HEK293 (cell line): ENCODE measurements at regions not wholly inside any gene's neighbourhood (a gene's known extent, or its start where the extent isn't known, plus 50 kb on each side); places are given as distances from the start of the nearest gene placed in this dataset.

Source experiments
- CTCF ChIA-PET: fragments of 350-600 bp; formaldehyde crosslinking; extraction: SDS; loops from one replicate; lab custom pipeline; 2021; ENCODE audit warnings: antibody characterized with exemption; lab: Yijun Ruan, JAX
- POLR2A ChIA-PET: fragments of 300-600 bp; formaldehyde crosslinking; extraction: SDS; loops from one replicate; lab custom pipeline; 2020; ENCODE audit warnings: antibody characterized with exemption, inconsistent platforms; lab: Yijun Ruan, JAX
- H3K27ac ChIP-seq: fragments of 200-500 bp; sonication (Bioruptor generic); 2 replicates; pipeline ENCODE4 v1.5.1; 2014; ENCODE audit warnings: low read depth, low read length, control low read depth, inconsistent platforms; ENCODE audit errors: extremely low read depth
- H3K36me3 ChIP-seq, 2 experiments: fragments of 200-500 bp in 1 of 2; sonication (Bioruptor generic) in 1 of 2; 1 replicate in 1 of 2; 2 replicates in 1 of 2; pipeline ENCODE4 v1.5.1; 2014 to 2017; ENCODE audit warnings: inconsistent platforms in 2 of 2, low read length in 2 of 2; ENCODE audit not compliant: control insufficient read depth in 2 of 2, insufficient read depth in 1 of 2
- H3K4me1 ChIP-seq: fragments of 200-500 bp; sonication (Bioruptor generic); 2 replicates; pipeline ENCODE4 v1.5.1; 2014; ENCODE audit warnings: mild to moderate bottlenecking, low read length, inconsistent platforms; ENCODE audit not compliant: control insufficient read depth, insufficient read depth
- H3K4me3 ChIP-seq: 2 replicates; pipeline ENCODE4 v1.5.1; 2011; ENCODE audit warnings: low read depth, mild to moderate bottlenecking, control low read depth, low read length, moderate library complexity
- H3K9me3 ChIP-seq: fragments of 200-500 bp; sonication (Bioruptor generic); 2 replicates; pipeline ENCODE4 v1.5.1; 2014; ENCODE audit warnings: low read depth, low read length, inconsistent platforms; ENCODE audit not compliant: control insufficient read depth, insufficient read depth
- EGR2 ChIP-seq: fragments of 450-650 bp; formaldehyde crosslinking; IDR thresholded peaks from 2 replicates; pipeline ENCODE4 v1.5.1; 2016; ENCODE audit warnings: low read depth, missing biosample characterization, missing genetic modification characterization
- FEZF1 ChIP-seq: fragments of 450-650 bp; formaldehyde crosslinking; IDR thresholded peaks from 2 replicates; pipeline ENCODE4 v1.5.1; 2016; ENCODE audit warnings: missing biosample characterization, missing genetic modification characterization
- GLIS1 ChIP-seq: fragments of 450-650 bp; formaldehyde crosslinking; IDR thresholded peaks from 2 replicates; pipeline ENCODE4 v1.5.1; 2016; ENCODE audit warnings: missing biosample characterization, missing genetic modification characterization
- KLF1 ChIP-seq: fragments of 450-650 bp; formaldehyde crosslinking; IDR thresholded peaks from 2 replicates; pipeline ENCODE4 v1.5.1; 2016; ENCODE audit warnings: missing biosample characterization, missing genetic modification characterization
- KLF10 ChIP-seq: fragments of 450-650 bp; IDR thresholded peaks from 2 replicates; pipeline ENCODE4 v1.5.1; 2018; ENCODE audit warnings: missing biosample characterization, mild to moderate bottlenecking, missing genetic modification characterization
- RBAK ChIP-seq: fragments of 450-650 bp; formaldehyde crosslinking; IDR thresholded peaks from 2 replicates; pipeline ENCODE4 v1.5.1; 2016; ENCODE audit warnings: missing biosample characterization, missing genetic modification characterization
- SCRT2 ChIP-seq: fragments of 450-650 bp; formaldehyde crosslinking; IDR thresholded peaks from 2 replicates; pipeline ENCODE4 v1.5.1; 2016; ENCODE audit warnings: missing biosample characterization, missing genetic modification characterization
- WT1 ChIP-seq: fragments of 450-650 bp; formaldehyde crosslinking; IDR thresholded peaks from 2 replicates; pipeline ENCODE4 v1.5.1; 2016; ENCODE audit warnings: missing biosample characterization, missing genetic modification characterization
- YY2 ChIP-seq: fragments of 450-650 bp; formaldehyde crosslinking; IDR thresholded peaks from 2 replicates; pipeline ENCODE4 v1.5.1; 2016; ENCODE audit warnings: missing biosample characterization, missing genetic modification characterization
- ZFHX2 ChIP-seq: fragments of 450-650 bp; formaldehyde crosslinking; conservative IDR thresholded peaks from 2 replicates; pipeline ENCODE4 v1.5.1; 2016; ENCODE audit warnings: missing biosample characterization, missing genetic modification characterization
- ZNF169 ChIP-seq: fragments of 450-650 bp; formaldehyde crosslinking; IDR thresholded peaks from 2 replicates; pipeline ENCODE4 v1.5.1; 2016; ENCODE audit warnings: missing biosample characterization, missing genetic modification characterization
- ZNF19 ChIP-seq: fragments of 450-650 bp; formaldehyde crosslinking; IDR thresholded peaks from 2 replicates; pipeline ENCODE4; 2016; ENCODE audit warnings: missing biosample characterization, missing genetic modification characterization, low read depth
- ZNF214 ChIP-seq: fragments of 450-650 bp; formaldehyde crosslinking; IDR thresholded peaks from 2 replicates; pipeline ENCODE4 v1.5.1; 2017; ENCODE audit warnings: missing biosample characterization, mild to moderate bottlenecking, missing genetic modification characterization, borderline replicate concordance
- ZNF24 ChIP-seq: fragments of 450-650 bp; formaldehyde crosslinking; IDR thresholded peaks from 2 replicates; pipeline ENCODE4 v1.5.1; 2016; ENCODE audit warnings: missing biosample characterization, missing genetic modification characterization
- ZNF324 ChIP-seq: fragments of 450-650 bp; formaldehyde crosslinking; IDR thresholded peaks from 2 replicates; pipeline ENCODE4 v1.5.1; 2016; ENCODE audit warnings: missing biosample characterization, missing genetic modification characterization
- ZNF350 ChIP-seq: fragments of 450-650 bp; formaldehyde crosslinking; IDR thresholded peaks from 2 replicates; pipeline ENCODE4 v1.5.0; 2017; ENCODE audit warnings: missing biosample characterization, mild to moderate bottlenecking, missing genetic modification characterization
- ZNF354C ChIP-seq: fragments of 450-650 bp; formaldehyde crosslinking; IDR thresholded peaks from 2 replicates; pipeline ENCODE4 v1.5.1; 2016; ENCODE audit warnings: missing biosample characterization, missing genetic modification characterization, low read depth, borderline replicate concordance
- ZNF529 ChIP-seq: fragments of 450-650 bp; formaldehyde crosslinking; IDR thresholded peaks from 2 replicates; pipeline ENCODE4 v1.5.1; 2017; ENCODE audit warnings: missing genetic modification characterization, missing biosample characterization; ENCODE audit not compliant: insufficient replicate concordance
- ZNF530 ChIP-seq: fragments of 450-650 bp; formaldehyde crosslinking; IDR thresholded peaks from 2 replicates; pipeline ENCODE4 v1.5.1; 2016; ENCODE audit warnings: low read depth, missing biosample characterization, missing genetic modification characterization
- ZNF555 ChIP-seq: fragments of 450-650 bp; formaldehyde crosslinking; conservative IDR thresholded peaks from 2 replicates; pipeline ENCODE4 v1.5.1; 2017; ENCODE audit warnings: missing biosample characterization, mild to moderate bottlenecking, missing genetic modification characterization, inconsistent platforms
- ZNF776 ChIP-seq: fragments of 450-650 bp; formaldehyde crosslinking; IDR thresholded peaks from 2 replicates; pipeline ENCODE4 v1.5.0; 2017; ENCODE audit warnings: missing biosample characterization, missing genetic modification characterization, borderline replicate concordance
- ZSCAN16 ChIP-seq: fragments of 450-650 bp; formaldehyde crosslinking; IDR thresholded peaks from 2 replicates; pipeline ENCODE4 v1.5.1; 2016; ENCODE audit warnings: missing biosample characterization, missing genetic modification characterization
- TF ChIP-seq, protein P1 (sequence below): fragments of 450-650 bp; formaldehyde crosslinking; IDR thresholded peaks from 2 replicates; pipeline ENCODE4 v1.5.1; 2016; ENCODE audit warnings: missing biosample characterization, missing genetic modification characterization
- TF ChIP-seq, protein P2 (sequence below): fragments of 450-650 bp; formaldehyde crosslinking; IDR thresholded peaks from 2 replicates; pipeline ENCODE4 v1.5.1; 2017; ENCODE audit warnings: missing biosample characterization, missing genetic modification characterization
- TF ChIP-seq, protein P3 (sequence below): fragments of 450-650 bp; formaldehyde crosslinking; IDR thresholded peaks from 2 replicates; pipeline ENCODE4; 2016; ENCODE audit warnings: missing biosample characterization, missing genetic modification characterization
- TF ChIP-seq, protein P4 (sequence below): fragments of 450-650 bp; formaldehyde crosslinking; IDR thresholded peaks from 2 replicates; pipeline ENCODE4 v1.5.1; 2017; ENCODE audit warnings: missing biosample characterization, missing genetic modification characterization
- TF ChIP-seq, protein P5 (sequence below): fragments of 450-650 bp; formaldehyde crosslinking; IDR thresholded peaks from 2 replicates; pipeline ENCODE4 v1.5.1; 2016; ENCODE audit warnings: missing biosample characterization, missing genetic modification characterization
- TF ChIP-seq, protein P6 (sequence below): fragments of 450-650 bp; formaldehyde crosslinking; IDR thresholded peaks from 2 replicates; pipeline ENCODE4 v1.5.1; 2016; ENCODE audit warnings: missing biosample characterization, missing genetic modification characterization

DNA sequence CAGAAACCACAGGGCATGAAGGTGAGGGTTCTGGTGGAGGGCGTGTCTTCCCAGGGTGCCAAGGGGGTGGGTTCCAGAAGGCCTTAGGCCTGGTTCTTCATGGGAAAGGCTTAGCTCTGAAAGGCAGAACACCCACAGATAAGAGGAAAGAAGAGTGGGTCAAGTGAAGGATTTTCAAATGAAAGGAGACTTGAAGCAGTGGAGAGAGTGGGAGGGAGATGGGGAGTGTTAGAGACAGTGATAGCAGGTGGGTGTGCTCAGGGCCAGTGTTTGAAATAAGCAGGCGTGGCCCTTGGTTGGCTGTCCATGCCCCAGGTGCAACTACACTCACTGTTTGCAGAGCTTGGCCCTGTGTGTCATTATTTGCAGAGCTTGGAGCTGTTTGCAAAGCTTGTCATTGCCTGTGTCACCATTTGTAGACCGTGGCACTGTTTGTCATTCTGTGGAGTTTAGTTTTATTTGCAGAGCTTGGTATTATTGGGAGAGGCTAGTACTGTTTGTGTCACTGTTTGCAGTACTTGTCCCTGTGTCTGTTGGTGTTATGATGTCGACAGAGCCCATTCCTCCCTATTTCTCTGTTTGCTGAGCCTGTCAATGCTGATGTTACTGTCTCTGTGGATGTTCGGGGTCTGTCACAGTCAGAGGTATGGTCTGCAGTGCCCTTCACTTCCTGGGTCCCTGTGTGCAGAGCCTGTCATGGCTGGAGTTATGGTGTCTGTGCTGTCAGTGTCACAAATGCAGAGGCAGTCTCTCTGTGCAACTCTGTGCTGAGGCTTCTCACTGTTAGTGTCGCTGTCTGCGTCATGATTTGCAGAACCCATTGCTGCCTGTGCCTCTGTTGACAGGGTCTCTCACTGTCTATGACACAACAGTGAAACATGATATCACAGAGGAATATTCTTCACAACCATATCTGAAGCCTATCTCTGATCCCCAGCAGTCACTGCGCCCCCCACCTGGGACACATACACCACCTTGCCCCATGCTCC is 127.7 kb upstream of the LRFN2 start:
- POLR2A ChIA-PET = no interaction called here
- CTCF ChIA-PET = interaction anchor here (0.7 to 1.3 kb wide), 2 partner anchors 9 to 113 kb away, joined by 3 to 5 read pairs; no protein-coding TSS in a partner anchor
- H3K4me3 ChIP-seq = no peak overlapping the region
- H3K4me1 ChIP-seq = no peaks in the 10 kb centered on the region
- no peak overlapping the region for H3K27ac ChIP-seq
- no peaks in the 10 kb centered on the region for H3K9me3 ChIP-seq
- no peaks in the 10 kb centered on the region for H3K36me3 ChIP-seq
- TF ChIP-seq WT1 (tag by site-specific recombination) = no peak
- TF ChIP-seq ZNF530 (tag by site-specific recombination) = no peak
- no peak for TF ChIP-seq ZNF214 (tag by site-specific recombination)
- no peak for TF ChIP-seq ZNF529 (tag by site-specific recombination)
- 0 out of 2 replicates have a peak, but pooled peaks have one; percentile 32 for TF ChIP-seq KLF1 (tag by site-specific recombination)
- TF ChIP-seq FEZF1 (tag by site-specific recombination) = no peak
- TF ChIP-seq ZNF350 = no peak
- no peak for TF ChIP-seq YY2 (tag by site-specific recombination)
- no peak for TF ChIP-seq ZNF555 (tag by site-specific recombination)
- no peak for TF ChIP-seq ZNF24 (tag by site-specific recombination)
- TF ChIP-seq SCRT2 (tag by site-specific recombination) = peak; percentile 31; the same call in 1 of the 2 replicates
- TF ChIP-seq, protein P1, sequence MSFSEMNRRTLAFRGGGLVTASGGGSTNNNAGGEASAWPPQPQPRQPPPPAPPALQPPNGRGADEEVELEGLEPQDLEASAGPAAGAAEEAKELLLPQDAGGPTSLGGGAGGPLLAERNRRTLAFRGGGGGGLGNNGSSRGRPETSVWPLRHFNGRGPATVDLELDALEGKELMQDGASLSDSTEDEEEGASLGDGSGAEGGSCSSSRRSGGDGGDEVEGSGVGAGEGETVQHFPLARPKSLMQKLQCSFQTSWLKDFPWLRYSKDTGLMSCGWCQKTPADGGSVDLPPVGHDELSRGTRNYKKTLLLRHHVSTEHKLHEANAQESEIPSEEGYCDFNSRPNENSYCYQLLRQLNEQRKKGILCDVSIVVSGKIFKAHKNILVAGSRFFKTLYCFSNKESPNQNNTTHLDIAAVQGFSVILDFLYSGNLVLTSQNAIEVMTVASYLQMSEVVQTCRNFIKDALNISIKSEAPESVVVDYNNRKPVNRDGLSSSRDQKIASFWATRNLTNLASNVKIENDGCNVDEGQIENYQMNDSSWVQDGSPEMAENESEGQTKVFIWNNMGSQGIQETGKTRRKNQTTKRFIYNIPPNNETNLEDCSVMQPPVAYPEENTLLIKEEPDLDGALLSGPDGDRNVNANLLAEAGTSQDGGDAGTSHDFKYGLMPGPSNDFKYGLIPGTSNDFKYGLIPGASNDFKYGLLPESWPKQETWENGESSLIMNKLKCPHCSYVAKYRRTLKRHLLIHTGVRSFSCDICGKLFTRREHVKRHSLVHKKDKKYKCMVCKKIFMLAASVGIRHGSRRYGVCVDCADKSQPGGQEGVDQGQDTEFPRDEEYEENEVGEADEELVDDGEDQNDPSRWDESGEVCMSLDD (tag by site-specific recombination) = no peak
- TF ChIP-seq KLF10 (tag by site-specific recombination) = no peak
- no peak for TF ChIP-seq ZNF776 (tag by site-specific recombination)
- TF ChIP-seq, protein P2, sequence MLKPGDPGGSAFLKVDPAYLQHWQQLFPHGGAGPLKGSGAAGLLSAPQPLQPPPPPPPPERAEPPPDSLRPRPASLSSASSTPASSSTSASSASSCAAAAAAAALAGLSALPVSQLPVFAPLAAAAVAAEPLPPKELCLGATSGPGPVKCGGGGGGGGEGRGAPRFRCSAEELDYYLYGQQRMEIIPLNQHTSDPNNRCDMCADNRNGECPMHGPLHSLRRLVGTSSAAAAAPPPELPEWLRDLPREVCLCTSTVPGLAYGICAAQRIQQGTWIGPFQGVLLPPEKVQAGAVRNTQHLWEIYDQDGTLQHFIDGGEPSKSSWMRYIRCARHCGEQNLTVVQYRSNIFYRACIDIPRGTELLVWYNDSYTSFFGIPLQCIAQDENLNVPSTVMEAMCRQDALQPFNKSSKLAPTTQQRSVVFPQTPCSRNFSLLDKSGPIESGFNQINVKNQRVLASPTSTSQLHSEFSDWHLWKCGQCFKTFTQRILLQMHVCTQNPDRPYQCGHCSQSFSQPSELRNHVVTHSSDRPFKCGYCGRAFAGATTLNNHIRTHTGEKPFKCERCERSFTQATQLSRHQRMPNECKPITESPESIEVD (tag by site-specific recombination) = no peak
- TF ChIP-seq ZSCAN16 (tag by site-specific recombination) = 0 out of 2 replicates have a peak, but pooled peaks have one; percentile 40
- TF ChIP-seq GLIS1 (tag by site-specific recombination) = no peak
- TF ChIP-seq, protein P3, sequence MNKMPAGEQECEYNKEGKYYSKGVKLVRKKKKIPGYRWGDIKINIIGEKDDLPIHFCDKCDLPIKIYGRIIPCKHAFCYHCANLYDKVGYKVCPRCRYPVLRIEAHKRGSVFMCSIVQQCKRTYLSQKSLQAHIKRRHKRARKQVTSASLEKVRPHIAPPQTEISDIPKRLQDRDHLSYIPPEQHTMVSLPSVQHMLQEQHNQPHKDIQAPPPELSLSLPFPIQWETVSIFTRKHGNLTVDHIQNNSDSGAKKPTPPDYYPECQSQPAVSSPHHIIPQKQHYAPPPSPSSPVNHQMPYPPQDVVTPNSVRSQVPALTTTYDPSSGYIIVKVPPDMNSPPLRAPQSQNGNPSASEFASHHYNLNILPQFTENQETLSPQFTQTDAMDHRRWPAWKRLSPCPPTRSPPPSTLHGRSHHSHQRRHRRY = no peak
- TF ChIP-seq, protein P4, sequence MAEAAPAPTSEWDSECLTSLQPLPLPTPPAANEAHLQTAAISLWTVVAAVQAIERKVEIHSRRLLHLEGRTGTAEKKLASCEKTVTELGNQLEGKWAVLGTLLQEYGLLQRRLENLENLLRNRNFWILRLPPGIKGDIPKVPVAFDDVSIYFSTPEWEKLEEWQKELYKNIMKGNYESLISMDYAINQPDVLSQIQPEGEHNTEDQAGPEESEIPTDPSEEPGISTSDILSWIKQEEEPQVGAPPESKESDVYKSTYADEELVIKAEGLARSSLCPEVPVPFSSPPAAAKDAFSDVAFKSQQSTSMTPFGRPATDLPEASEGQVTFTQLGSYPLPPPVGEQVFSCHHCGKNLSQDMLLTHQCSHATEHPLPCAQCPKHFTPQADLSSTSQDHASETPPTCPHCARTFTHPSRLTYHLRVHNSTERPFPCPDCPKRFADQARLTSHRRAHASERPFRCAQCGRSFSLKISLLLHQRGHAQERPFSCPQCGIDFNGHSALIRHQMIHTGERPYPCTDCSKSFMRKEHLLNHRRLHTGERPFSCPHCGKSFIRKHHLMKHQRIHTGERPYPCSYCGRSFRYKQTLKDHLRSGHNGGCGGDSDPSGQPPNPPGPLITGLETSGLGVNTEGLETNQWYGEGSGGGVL (tag by site-specific recombination) = no peak
- peak; percentile 57 for TF ChIP-seq ZFHX2 (tag by site-specific recombination)
- TF ChIP-seq ZNF169 = no peak
- TF ChIP-seq RBAK (tag by site-specific recombination) = no peak
- no peak for TF ChIP-seq ZNF19 (tag by site-specific recombination)
- TF ChIP-seq, protein P5, sequence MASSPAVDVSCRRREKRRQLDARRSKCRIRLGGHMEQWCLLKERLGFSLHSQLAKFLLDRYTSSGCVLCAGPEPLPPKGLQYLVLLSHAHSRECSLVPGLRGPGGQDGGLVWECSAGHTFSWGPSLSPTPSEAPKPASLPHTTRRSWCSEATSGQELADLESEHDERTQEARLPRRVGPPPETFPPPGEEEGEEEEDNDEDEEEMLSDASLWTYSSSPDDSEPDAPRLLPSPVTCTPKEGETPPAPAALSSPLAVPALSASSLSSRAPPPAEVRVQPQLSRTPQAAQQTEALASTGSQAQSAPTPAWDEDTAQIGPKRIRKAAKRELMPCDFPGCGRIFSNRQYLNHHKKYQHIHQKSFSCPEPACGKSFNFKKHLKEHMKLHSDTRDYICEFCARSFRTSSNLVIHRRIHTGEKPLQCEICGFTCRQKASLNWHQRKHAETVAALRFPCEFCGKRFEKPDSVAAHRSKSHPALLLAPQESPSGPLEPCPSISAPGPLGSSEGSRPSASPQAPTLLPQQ (tag by site-specific recombination) = no peak
- TF ChIP-seq, protein P6, sequence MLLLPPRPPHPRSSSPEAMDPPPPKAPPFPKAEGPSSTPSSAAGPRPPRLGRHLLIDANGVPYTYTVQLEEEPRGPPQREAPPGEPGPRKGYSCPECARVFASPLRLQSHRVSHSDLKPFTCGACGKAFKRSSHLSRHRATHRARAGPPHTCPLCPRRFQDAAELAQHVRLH (tag by site-specific recombination) = no peak
- peak; percentile 85 for TF ChIP-seq EGR2 (tag by site-specific recombination)
- TF ChIP-seq ZNF324 (tag by site-specific recombination) = no peak
- TF ChIP-seq ZNF354C = no peak
